Liver (tissue), 8 donors: ENCODE measurements at regions not wholly inside any gene's neighbourhood (a gene's known extent, or its start where the extent isn't known, plus 50 kb on each side); places are given as distances from the start of the nearest gene placed in this dataset.

Source experiments
- DNase-seq: peaks from one replicate; pipeline ENCODE4 v3.0.0-alpha.2; 2017; ENCODE audit warnings: low spot score
- H3K27ac ChIP-seq, 2 donors: one replicate each; pipeline ENCODE4 v1.7.0; 2013; ENCODE audit warnings: inconsistent platforms in 2 of 2, low read length in 2 of 2, control low read depth in 1 of 2, low read depth in 1 of 2, mild to moderate bottlenecking in 1 of 2
- H3K27me3 ChIP-seq, 4 donors: one replicate each; pipeline versions ENCODE4 v1.6.1 to v1.7.0; 2013; ENCODE audit warnings: low read length in 3 of 4, inconsistent platforms in 1 of 4, mild to moderate bottlenecking in 1 of 4, moderate library complexity in 1 of 4; ENCODE audit not compliant: control insufficient read depth in 4 of 4, insufficient read depth in 4 of 4
- H3K36me3 ChIP-seq, 4 donors: one replicate each; pipeline versions ENCODE4 v1.6.1 to v1.7.0; 2013; ENCODE audit warnings: low read length in 3 of 4, mild to moderate bottlenecking in 3 of 4, low read depth in 1 of 4, moderate library complexity in 1 of 4; ENCODE audit not compliant: control insufficient read depth in 4 of 4, insufficient read depth in 3 of 4
- H3K4me1 ChIP-seq, 4 donors: one replicate each; pipeline versions ENCODE4 v1.6.1 to v1.7.0; 2013; ENCODE audit warnings: low read length in 3 of 4, mild to moderate bottlenecking in 3 of 4, moderate library complexity in 1 of 4; ENCODE audit not compliant: control insufficient read depth in 4 of 4, insufficient read depth in 4 of 4
- H3K4me3 ChIP-seq, 3 donors: one replicate each; pipeline versions ENCODE4 v1.6.1 to v1.7.0; 2013; ENCODE audit warnings: low read length in 3 of 3, control low read depth in 1 of 3, low read depth in 1 of 3, mild to moderate bottlenecking in 1 of 3
- H3K9ac ChIP-seq, 2 donors: one replicate each; pipeline ENCODE4 v1.7.0; 2013; ENCODE audit warnings: low read length in 2 of 2, mild to moderate bottlenecking in 2 of 2, moderate library complexity in 2 of 2, control low read depth in 1 of 2, low read depth in 1 of 2
- H3K9me3 ChIP-seq, 4 donors: one replicate each; pipeline versions ENCODE4 v1.6.1 to v1.7.0; 2013; ENCODE audit warnings: low read length in 3 of 4; ENCODE audit not compliant: control insufficient read depth in 4 of 4
- EGR1 ChIP-seq, 2 donors: IDR thresholded peaks; 2 replicates each; pipeline ENCODE4 v1.6.1; 2016 to 2018; ENCODE audit warnings: antibody characterized with exemption in 2 of 2, low read depth in 2 of 2
- FOXA1 ChIP-seq: IDR thresholded peaks from 2 replicates; pipeline ENCODE4 v1.6.1; 2016; ENCODE audit warnings: antibody characterized with exemption
- FOXA2 ChIP-seq: IDR thresholded peaks from 2 replicates; pipeline ENCODE4 v1.6.1; 2016; ENCODE audit warnings: antibody characterized with exemption
- GABPA ChIP-seq, 2 donors: IDR thresholded peaks in 1 of 2; conservative IDR thresholded peaks in 1 of 2; 2 replicates each; pipeline ENCODE4 v1.6.1; 2016; ENCODE audit warnings: antibody characterized with exemption in 2 of 2, mild to moderate bottlenecking in 1 of 2, moderate library complexity in 1 of 2
- HNF4A ChIP-seq, 2 donors: conservative IDR thresholded peaks; 2 replicates each; pipeline ENCODE4 v1.6.1; 2016; ENCODE audit warnings: antibody characterized with exemption in 2 of 2, mild to moderate bottlenecking in 2 of 2
- HNF4G ChIP-seq: IDR thresholded peaks from 2 replicates; pipeline ENCODE4 v1.6.1; 2016; ENCODE audit warnings: antibody characterized with exemption
- JUND ChIP-seq, 2 donors: IDR thresholded peaks; 2 replicates each; pipeline ENCODE4 v1.6.1; 2016; ENCODE audit warnings: antibody characterized with exemption in 2 of 2
- MAX ChIP-seq: IDR thresholded peaks from 2 replicates; pipeline ENCODE4 v1.6.1; 2016; ENCODE audit warnings: antibody characterized with exemption
- NR2F2 ChIP-seq: IDR thresholded peaks from 2 replicates; pipeline ENCODE4 v1.6.1; 2016; ENCODE audit warnings: antibody characterized with exemption
- RAD21 ChIP-seq, 2 donors: IDR thresholded peaks; 2 replicates each; pipeline ENCODE4 v1.6.1; 2016; ENCODE audit warnings: antibody characterized with exemption in 2 of 2, mild to moderate bottlenecking in 2 of 2
- REST ChIP-seq: IDR thresholded peaks from 2 replicates; pipeline ENCODE4 v1.6.1; 2016; ENCODE audit warnings: antibody characterized with exemption, mild to moderate bottlenecking
- SP1 ChIP-seq: IDR thresholded peaks from 2 replicates; pipeline ENCODE4 v1.6.1; 2018; ENCODE audit warnings: antibody characterized with exemption, mild to moderate bottlenecking
- TAF1 ChIP-seq: conservative IDR thresholded peaks from 2 replicates; pipeline ENCODE4 v1.6.1; 2016; ENCODE audit warnings: antibody characterized with exemption, mild to moderate bottlenecking
- ZBTB33 ChIP-seq: IDR thresholded peaks from 2 replicates; pipeline ENCODE4 v1.6.1; 2016; ENCODE audit warnings: antibody characterized with exemption
- WGBS: extraction: QIAGEN DNeasy Blood & Tissue Kit; methylation state at CpG from one replicate; pipeline ENCODE4 v1.1.7; 2013; 5-methylcytosine and 5-hydroxymethylcytosine counted together
- TF ChIP-seq, protein P1 (sequence below): fragments of 150-350 bp; IDR thresholded peaks from 2 replicates; pipeline ENCODE4 v1.5.1; 2017; ENCODE audit warnings: improper control_type of control experiment, low read depth, low read length; ENCODE audit not compliant: missing input control
- TF ChIP-seq, protein P2 (sequence below): IDR thresholded peaks from 2 replicates; pipeline ENCODE4 v1.6.1; 2016; ENCODE audit warnings: antibody characterized with exemption
- donor health status: healthy.
- donor health status: healthy.
- donor health status: healthy.
- donor health status: healthy.
- donor health status: healthy.

DNA sequence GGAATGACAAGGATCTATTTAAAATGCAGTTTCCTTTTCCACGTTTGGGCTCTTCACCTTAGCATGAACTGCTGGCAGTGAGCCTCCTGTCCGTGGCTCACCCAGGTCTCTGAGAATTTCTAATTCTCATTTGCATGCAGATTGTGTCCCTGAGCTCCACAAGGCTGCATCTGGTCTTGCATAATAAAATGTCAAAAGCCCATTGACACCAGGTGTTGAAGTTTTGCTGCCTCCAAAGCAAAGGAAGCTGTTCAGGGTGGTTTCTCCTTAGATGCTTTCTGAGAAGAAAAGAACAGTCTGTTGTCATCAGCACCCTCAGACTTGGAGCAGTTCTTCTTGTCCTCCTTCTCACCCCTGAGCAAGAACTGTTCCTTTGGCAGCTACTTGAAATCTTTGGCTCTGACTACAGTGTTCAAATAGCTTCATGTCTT, 433.1 kb upstream of the KAZN start (continued):
- TF ChIP-seq, protein P1, sequence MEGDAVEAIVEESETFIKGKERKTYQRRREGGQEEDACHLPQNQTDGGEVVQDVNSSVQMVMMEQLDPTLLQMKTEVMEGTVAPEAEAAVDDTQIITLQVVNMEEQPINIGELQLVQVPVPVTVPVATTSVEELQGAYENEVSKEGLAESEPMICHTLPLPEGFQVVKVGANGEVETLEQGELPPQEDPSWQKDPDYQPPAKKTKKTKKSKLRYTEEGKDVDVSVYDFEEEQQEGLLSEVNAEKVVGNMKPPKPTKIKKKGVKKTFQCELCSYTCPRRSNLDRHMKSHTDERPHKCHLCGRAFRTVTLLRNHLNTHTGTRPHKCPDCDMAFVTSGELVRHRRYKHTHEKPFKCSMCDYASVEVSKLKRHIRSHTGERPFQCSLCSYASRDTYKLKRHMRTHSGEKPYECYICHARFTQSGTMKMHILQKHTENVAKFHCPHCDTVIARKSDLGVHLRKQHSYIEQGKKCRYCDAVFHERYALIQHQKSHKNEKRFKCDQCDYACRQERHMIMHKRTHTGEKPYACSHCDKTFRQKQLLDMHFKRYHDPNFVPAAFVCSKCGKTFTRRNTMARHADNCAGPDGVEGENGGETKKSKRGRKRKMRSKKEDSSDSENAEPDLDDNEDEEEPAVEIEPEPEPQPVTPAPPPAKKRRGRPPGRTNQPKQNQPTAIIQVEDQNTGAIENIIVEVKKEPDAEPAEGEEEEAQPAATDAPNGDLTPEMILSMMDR = no peak
- no peak for TF ChIP-seq HNF4A (conservative IDR thresholded peaks at IDR 0.05)
- no peak for TF ChIP-seq EGR1 (IDR thresholded peaks at IDR 0.05; ENCODE audit: low read depth in 2 of 2)
- TF ChIP-seq FOXA1 = no peak

GRCh38 chr1:14167884-14168283, 430.6 kb upstream of the KAZN start:
- 75% methylated on average over 10 of the region's 10 CpGs for WGBS
- no peak for DNase-seq
- no peak overlapping the region for H3K4me3 ChIP-seq
- H3K27me3 ChIP-seq = no peaks in the 10 kb centered on the region
- H3K9me3 ChIP-seq = peaks cover 0 to 12% (median 3%) of the 10 kb centered on the region in 4 donors
- H3K4me1 ChIP-seq = no peaks in the 10 kb centered on the region
- no peak overlapping the region for H3K9ac ChIP-seq
- no peak overlapping the region for H3K27ac ChIP-seq
- no peaks in the 10 kb centered on the region for H3K36me3 ChIP-seq
- TF ChIP-seq SP1 (no peak), NR2F2 (no peak), RAD21 (IDR thresholded peaks at IDR 0.05) (no peak), HNF4G (no peak), EGR1 (IDR thresholded peaks at IDR 0.05; ENCODE audit: low read depth in 2 of 2) (no peak), JUND (IDR thresholded peaks at IDR 0.05) (no peak), GABPA (IDR thresholded peaks at IDR 0.05 in 1 of 2, conservative IDR thresholded peaks at IDR 0.05 in 1 of 2) (no peak), FOXA2 (no peak), TAF1 (no peak), FOXA1 (no peak), MAX (no peak), HNF4A (conservative IDR thresholded peaks at IDR 0.05) (no peak), ZBTB33 (no peak), REST (no peak)
- TF ChIP-seq, protein P2, sequence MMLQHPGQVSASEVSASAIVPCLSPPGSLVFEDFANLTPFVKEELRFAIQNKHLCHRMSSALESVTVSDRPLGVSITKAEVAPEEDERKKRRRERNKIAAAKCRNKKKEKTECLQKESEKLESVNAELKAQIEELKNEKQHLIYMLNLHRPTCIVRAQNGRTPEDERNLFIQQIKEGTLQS = no peak
